Renal cortex interstitium (tissue), 11 donors: ENCODE measurements at regions not wholly inside any gene's neighbourhood (a gene's known extent, or its start where the extent isn't known, plus 50 kb on each side); places are given as distances from the start of the nearest gene placed in this dataset.
"Not testable (repeated sequence)": the region's sequence is repeated elsewhere in the genome, so short reads cannot be mapped to it uniquely, and the experiment has no call there.

Source experiments
- DNase-seq, 11 donors: peaks; one replicate each; pipeline ENCODE4 v3.0.0-alpha.2; 2013; ENCODE audit warnings: low read depth in 9 of 11, low spot score in 4 of 11; ENCODE audit errors: extremely low read depth in 1 of 11

GRCh38 chr12:34406228-34406995 lies 384.1 kb downstream of the ALG10 start:
- no peak for DNase-seq

GRCh38 chr12:34406996-34407300 lies 384.7 kb downstream of the ALG10 start:
- no peak for DNase-seq

- no peak for DNase-seq
Observed at GRCh38 chr12:34407813-34408212, 385.5 kb downstream of the ALG10 start.

- DNase-seq = not testable (repeated sequence)
Observed at GRCh38 chr12:34431509-34431908, 409.2 kb downstream of the ALG10 start.
